ENCODE measurements at regions not wholly inside any gene's neighbourhood (a gene's known extent, or its start where the extent isn't known, plus 50 kb on each side); places are given as distances from the start of the nearest gene placed in this dataset.

DNA sequence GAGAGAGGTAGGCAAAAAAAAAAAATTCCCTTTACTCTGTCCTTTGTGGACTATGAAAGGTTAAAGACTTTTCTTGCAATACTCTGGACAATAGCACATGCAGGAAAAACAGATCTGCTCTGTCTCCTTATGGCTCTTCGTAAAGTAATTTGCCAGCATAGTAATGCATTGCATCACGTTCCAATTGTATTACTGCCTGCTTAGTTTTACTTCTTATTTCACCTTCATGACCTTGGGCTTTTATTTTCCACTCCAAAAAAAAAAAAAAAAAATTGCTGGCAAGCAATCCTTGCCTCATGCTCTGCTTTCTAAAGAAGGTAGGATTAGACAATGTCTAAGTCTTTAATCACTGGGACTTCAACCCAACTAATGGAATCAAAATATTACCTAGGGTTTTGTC lies 1802.7 kb downstream of the SUCLG1 start (continued):
- TF ChIP-seq ZNF324 (tag by site-specific recombination; IDR thresholded peaks at IDR 0.05) (no peak), ZNF423 (tag by site-specific recombination; IDR thresholded peaks at IDR 0.05) (no peak), ZNF664 (tag by site-specific recombination; IDR thresholded peaks at IDR 0.05) (no peak), KLF7 (tag by site-specific recombination; IDR thresholded peaks at IDR 0.05; ENCODE audit: borderline replicate concordance) (no peak), ZNF626 (tag by site-specific recombination; IDR thresholded peaks at IDR 0.05) (no peak), ZNF610 (tag by site-specific recombination; IDR thresholded peaks at IDR 0.05; ENCODE audit: borderline replicate concordance) (no peak), HOXA7 (CRISPR knock-in tag; IDR thresholded peaks at IDR 0.05; ENCODE audit: borderline replicate concordance) (no peak)
- TF ChIP-seq, protein P1, sequence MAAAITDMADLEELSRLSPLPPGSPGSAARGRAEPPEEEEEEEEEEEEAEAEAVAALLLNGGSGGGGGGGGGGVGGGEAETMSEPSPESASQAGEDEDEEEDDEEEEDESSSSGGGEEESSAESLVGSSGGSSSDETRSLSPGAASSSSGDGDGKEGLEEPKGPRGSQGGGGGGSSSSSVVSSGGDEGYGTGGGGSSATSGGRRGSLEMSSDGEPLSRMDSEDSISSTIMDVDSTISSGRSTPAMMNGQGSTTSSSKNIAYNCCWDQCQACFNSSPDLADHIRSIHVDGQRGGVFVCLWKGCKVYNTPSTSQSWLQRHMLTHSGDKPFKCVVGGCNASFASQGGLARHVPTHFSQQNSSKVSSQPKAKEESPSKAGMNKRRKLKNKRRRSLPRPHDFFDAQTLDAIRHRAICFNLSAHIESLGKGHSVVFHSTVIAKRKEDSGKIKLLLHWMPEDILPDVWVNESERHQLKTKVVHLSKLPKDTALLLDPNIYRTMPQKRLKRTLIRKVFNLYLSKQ (tag by site-specific recombination; IDR thresholded peaks at IDR 0.05; ENCODE audit: borderline replicate concordance), result no peak
- TF ChIP-seq, protein P2, sequence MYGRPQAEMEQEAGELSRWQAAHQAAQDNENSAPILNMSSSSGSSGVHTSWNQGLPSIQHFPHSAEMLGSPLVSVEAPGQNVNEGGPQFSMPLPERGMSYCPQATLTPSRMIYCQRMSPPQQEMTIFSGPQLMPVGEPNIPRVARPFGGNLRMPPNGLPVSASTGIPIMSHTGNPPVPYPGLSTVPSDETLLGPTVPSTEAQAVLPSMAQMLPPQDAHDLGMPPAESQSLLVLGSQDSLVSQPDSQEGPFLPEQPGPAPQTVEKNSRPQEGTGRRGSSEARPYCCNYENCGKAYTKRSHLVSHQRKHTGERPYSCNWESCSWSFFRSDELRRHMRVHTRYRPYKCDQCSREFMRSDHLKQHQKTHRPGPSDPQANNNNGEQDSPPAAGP (tag by site-specific recombination; IDR thresholded peaks at IDR 0.05), result no peak

DNA sequence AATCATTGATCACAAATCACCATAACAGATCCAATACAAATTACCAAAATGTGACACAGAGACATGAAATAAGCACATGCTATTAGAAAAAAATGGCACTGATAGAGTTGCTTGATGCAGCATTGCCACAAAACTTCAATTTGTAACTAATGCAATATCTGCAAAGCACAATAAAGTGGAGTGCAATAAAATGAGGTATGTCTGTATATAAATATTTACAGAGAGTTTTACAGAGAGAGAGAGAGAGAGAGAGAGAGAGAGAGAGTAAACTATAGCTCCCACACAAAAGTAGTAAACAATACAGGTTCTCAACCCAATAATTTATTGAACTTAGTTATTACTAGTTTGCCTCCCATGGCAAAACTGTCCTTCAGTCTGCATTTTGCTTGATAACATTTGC lies 1807.0 kb downstream of the SUCLG1 start:
- TF ChIP-seq ZNF366 (tag by site-specific recombination; conservative IDR thresholded peaks at IDR 0.05) (no peak), KLF7 (tag by site-specific recombination; IDR thresholded peaks at IDR 0.05; ENCODE audit: borderline replicate concordance) (no peak), ZNF223 (tag by site-specific recombination; IDR thresholded peaks at IDR 0.05) (no peak), ZNF175 (tag by site-specific recombination; IDR thresholded peaks at IDR 0.05) (no peak), ZFHX2 (tag by site-specific recombination; conservative IDR thresholded peaks at IDR 0.05) (no peak), ZNF274 (IDR thresholded peaks at IDR 0.05; ENCODE audit: low read length) (no peak), ZNF274 (tag by site-specific recombination; IDR thresholded peaks at IDR 0.05; ENCODE audit: borderline replicate concordance) (no peak), TCF7L2 (IDR thresholded peaks at IDR 0.05; ENCODE audit: borderline replicate concordance, low read depth, low read length) (no peak), IKZF3 (tag by site-specific recombination; IDR thresholded peaks at IDR 0.05) (no peak), ZNF626 (tag by site-specific recombination; IDR thresholded peaks at IDR 0.05) (no peak), ZNF560 (tag by site-specific recombination; IDR thresholded peaks at IDR 0.05; ENCODE audit: borderline replicate concordance) (no peak), ZSCAN23 (tag by site-specific recombination; IDR thresholded peaks at IDR 0.05) (no peak), FEZF1 (tag by site-specific recombination; IDR thresholded peaks at IDR 0.05) (no peak), WT1 (tag by site-specific recombination; IDR thresholded peaks at IDR 0.05) (no peak), ZNF658 (tag by site-specific recombination; IDR thresholded peaks at IDR 0.05) (no peak)
- TF ChIP-seq, protein P3, sequence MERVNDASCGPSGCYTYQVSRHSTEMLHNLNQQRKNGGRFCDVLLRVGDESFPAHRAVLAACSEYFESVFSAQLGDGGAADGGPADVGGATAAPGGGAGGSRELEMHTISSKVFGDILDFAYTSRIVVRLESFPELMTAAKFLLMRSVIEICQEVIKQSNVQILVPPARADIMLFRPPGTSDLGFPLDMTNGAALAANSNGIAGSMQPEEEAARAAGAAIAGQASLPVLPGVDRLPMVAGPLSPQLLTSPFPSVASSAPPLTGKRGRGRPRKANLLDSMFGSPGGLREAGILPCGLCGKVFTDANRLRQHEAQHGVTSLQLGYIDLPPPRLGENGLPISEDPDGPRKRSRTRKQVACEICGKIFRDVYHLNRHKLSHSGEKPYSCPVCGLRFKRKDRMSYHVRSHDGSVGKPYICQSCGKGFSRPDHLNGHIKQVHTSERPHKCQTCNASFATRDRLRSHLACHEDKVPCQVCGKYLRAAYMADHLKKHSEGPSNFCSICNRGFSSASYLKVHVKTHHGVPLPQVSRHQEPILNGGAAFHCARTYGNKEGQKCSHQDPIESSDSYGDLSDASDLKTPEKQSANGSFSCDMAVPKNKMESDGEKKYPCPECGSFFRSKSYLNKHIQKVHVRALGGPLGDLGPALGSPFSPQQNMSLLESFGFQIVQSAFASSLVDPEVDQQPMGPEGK (tag by site-specific recombination; IDR thresholded peaks at IDR 0.05), result no peak
- TF ChIP-seq, protein P4, sequence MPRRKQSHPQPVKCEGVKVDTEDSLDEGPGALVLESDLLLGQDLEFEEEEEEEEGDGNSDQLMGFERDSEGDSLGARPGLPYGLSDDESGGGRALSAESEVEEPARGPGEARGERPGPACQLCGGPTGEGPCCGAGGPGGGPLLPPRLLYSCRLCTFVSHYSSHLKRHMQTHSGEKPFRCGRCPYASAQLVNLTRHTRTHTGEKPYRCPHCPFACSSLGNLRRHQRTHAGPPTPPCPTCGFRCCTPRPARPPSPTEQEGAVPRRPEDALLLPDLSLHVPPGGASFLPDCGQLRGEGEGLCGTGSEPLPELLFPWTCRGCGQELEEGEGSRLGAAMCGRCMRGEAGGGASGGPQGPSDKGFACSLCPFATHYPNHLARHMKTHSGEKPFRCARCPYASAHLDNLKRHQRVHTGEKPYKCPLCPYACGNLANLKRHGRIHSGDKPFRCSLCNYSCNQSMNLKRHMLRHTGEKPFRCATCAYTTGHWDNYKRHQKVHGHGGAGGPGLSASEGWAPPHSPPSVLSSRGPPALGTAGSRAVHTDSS (tag by site-specific recombination; IDR thresholded peaks at IDR 0.05), result no peak
- ChIA-PET POLR2A (no interaction called here), CTCF (no interaction called here)
- Histone ChIP-seq H3K9me3 (ENCODE audit: control insufficient read depth, insufficient read depth, low read depth, low read length) (no peaks in the 10 kb centered on the region), H3K27ac (ENCODE audit: extremely low read depth, low read depth, low read length) (no peak overlapping the region), H3K4me1 (ENCODE audit: control insufficient read depth, insufficient read depth, low read length) (no peaks in the 10 kb centered on the region), H3K4me3 (ENCODE audit: low read depth, low read length) (no peak overlapping the region), H3K36me3 (ENCODE audit: control insufficient read depth in 2 of 2, insufficient read depth in 1 of 2, low read length in 2 of 2) (no peaks in the 10 kb centered on the region)

Data from HEK293 (cell line).